ENCODE measurements at regions not wholly inside any gene's neighbourhood (a gene's known extent, or its start where the extent isn't known, plus 50 kb on each side); places are given as distances from the start of the nearest gene placed in this dataset.

- WGBS = 84% methylated on average over 5 of the region's 6 CpGs
- Histone ChIP-seq H3K4me1 (ENCODE audit: insufficient read depth, low read length) (peaks cover 8% of the 10 kb centered on the region; the same call in 1 of the 2 replicates), H3K4me3 (ENCODE audit: low read length) (no peak overlapping the region), H3K27ac (ENCODE audit: low read depth, low read length) (no peak overlapping the region), H3K9ac (ENCODE audit: low read depth, low read length) (no peak overlapping the region), H3K9me3 (ENCODE audit: insufficient read depth, low read depth, low read length) (no peaks in the 10 kb centered on the region), H3K27me3 (ENCODE audit: insufficient read depth, low read length) (no peaks in the 10 kb centered on the region), H3K36me3 (ENCODE audit: insufficient read depth, low read length) (no peaks in the 10 kb centered on the region)
Measured at GRCh38 chr4:12579172-12579571, 905.0 kb downstream of the RAB28 start.

DNA sequence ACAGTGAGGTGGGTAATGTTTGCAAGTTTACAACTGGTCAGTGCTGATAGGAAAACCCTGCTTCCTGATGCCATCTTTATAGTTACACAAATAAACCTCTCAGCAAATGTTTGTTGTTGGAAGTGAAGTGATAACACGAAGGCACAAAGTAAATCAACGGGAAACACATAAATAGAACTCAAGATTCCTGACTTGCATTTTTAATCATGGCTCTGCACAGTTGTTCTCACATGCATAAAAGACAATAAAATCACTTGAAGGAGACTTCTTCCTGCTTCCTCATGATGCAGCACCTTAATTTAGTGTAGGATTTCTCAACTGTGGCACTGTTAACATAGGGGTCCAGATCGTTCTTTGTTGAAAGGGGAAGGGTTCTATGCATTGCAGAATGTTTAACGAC, 907.7 kb downstream of the RAB28 start:
- Histone ChIP-seq H3K36me3 (ENCODE audit: insufficient read depth, low read length) (no peaks in the 10 kb centered on the region), H3K27ac (ENCODE audit: low read depth, low read length) (no peak overlapping the region), H3K27me3 (ENCODE audit: insufficient read depth, low read length) (no peaks in the 10 kb centered on the region), H3K9ac (ENCODE audit: low read depth, low read length) (no peak overlapping the region), H3K4me3 (ENCODE audit: low read length) (no peak overlapping the region), H3K4me1 (ENCODE audit: insufficient read depth, low read length) (peaks cover 11% of the 10 kb centered on the region; the same call in 1 of the 2 replicates), H3K9me3 (ENCODE audit: insufficient read depth, low read depth, low read length) (no peaks in the 10 kb centered on the region)
- WGBS = 97% methylated on average over 3 of the region's 4 CpGs

GRCh38 chr4:12573716-12574115, 910.4 kb downstream of the RAB28 start:
- H3K27ac ChIP-seq (ENCODE audit: low read depth, low read length) = no peak overlapping the region
- no peaks in the 10 kb centered on the region for H3K36me3 ChIP-seq (ENCODE audit: insufficient read depth, low read length)
- no peaks in the 10 kb centered on the region for H3K27me3 ChIP-seq (ENCODE audit: insufficient read depth, low read length)
- no peak overlapping the region for H3K4me3 ChIP-seq (ENCODE audit: low read length)
- H3K9me3 ChIP-seq (ENCODE audit: insufficient read depth, low read depth, low read length) = no peaks in the 10 kb centered on the region
- H3K4me1 ChIP-seq (ENCODE audit: insufficient read depth, low read length) = 0 out of 2 replicates have a peak, but pooled peaks cover 3% of the 10 kb centered on the region
- no peak overlapping the region for H3K9ac ChIP-seq (ENCODE audit: low read depth, low read length)

DNA sequence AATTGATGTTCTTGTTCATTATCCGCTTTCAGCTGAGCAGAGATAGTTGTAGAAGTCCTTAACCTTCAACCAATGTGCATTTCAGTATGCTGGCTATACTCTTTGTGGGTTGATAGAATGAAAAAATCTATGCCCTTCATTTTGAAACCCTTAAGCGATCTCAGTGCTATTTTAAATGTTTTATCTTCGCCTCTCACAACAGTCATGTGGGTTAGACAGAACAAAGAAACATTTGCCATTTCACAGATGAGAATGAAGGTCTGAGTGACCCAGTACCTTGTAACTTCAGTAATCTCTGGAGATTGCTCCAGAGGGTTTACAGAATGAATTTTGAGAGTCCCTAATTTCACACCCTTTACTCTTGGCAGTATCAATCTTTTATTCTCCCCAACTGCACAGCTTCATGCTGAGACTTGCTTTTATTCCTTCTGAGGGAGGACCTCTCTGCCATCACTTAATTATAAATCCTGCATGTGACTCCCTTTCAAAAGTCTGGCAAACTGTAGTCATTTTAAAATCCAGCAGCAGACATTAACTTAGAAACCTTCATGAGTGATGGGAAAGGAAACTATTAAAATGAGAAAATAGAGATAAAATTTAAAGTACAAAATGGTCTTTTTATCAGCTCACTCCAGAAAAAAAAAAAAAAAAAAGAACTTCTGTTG, 921.5 kb downstream of the RAB28 start:
- 95% methylated on average over 3 of the region's 3 CpGs for WGBS
- H3K36me3 ChIP-seq (ENCODE audit: insufficient read depth, low read length) = no peaks in the 10 kb centered on the region

GRCh38 chr4:12562021-12562420, 922.1 kb downstream of the RAB28 start:
- Histone ChIP-seq H3K36me3 (ENCODE audit: insufficient read depth, low read length) (no peaks in the 10 kb centered on the region), H3K4me3 (ENCODE audit: low read length) (no peak overlapping the region), H3K4me1 (ENCODE audit: insufficient read depth, low read length) (peaks cover 4% of the 10 kb centered on the region; the same call in 1 of the 2 replicates), H3K9me3 (ENCODE audit: insufficient read depth, low read depth, low read length) (no peaks in the 10 kb centered on the region), H3K27ac (ENCODE audit: low read depth, low read length) (no peak overlapping the region), H3K9ac (ENCODE audit: low read depth, low read length) (no peak overlapping the region), H3K27me3 (ENCODE audit: insufficient read depth, low read length) (no peaks in the 10 kb centered on the region)

More for the DNA sequence above, 921.5 kb downstream of the RAB28 start:
- H3K27ac ChIP-seq (ENCODE audit: low read depth, low read length) = no peak overlapping the region
- no peaks in the 10 kb centered on the region for H3K27me3 ChIP-seq (ENCODE audit: insufficient read depth, low read length)
- no peak overlapping the region for H3K4me3 ChIP-seq (ENCODE audit: low read length)
- H3K4me1 ChIP-seq (ENCODE audit: insufficient read depth, low read length) = peaks cover 4% of the 10 kb centered on the region; the same call in 1 of the 2 replicates
- no peaks in the 10 kb centered on the region for H3K9me3 ChIP-seq (ENCODE audit: insufficient read depth, low read depth, low read length)
- H3K9ac ChIP-seq (ENCODE audit: low read depth, low read length) = no peak overlapping the region

- Histone ChIP-seq H3K9me3 (ENCODE audit: insufficient read depth, low read depth, low read length) (0 out of 2 replicates have a peak, but pooled peaks cover 7% of the 10 kb centered on the region), H3K27me3 (ENCODE audit: insufficient read depth, low read length) (no peaks in the 10 kb centered on the region), H3K27ac (ENCODE audit: low read depth, low read length) (no peak overlapping the region), H3K36me3 (ENCODE audit: insufficient read depth, low read length) (no peaks in the 10 kb centered on the region), H3K4me1 (ENCODE audit: insufficient read depth, low read length) (no peaks in the 10 kb centered on the region), H3K9ac (ENCODE audit: low read depth, low read length) (no peak overlapping the region), H3K4me3 (ENCODE audit: low read length) (no peak overlapping the region)
- WGBS = 93% methylated on average over 4 of the region's 4 CpGs
Measured at GRCh38 chr4:12555011-12555410, 929.1 kb downstream of the RAB28 start.

DNA sequence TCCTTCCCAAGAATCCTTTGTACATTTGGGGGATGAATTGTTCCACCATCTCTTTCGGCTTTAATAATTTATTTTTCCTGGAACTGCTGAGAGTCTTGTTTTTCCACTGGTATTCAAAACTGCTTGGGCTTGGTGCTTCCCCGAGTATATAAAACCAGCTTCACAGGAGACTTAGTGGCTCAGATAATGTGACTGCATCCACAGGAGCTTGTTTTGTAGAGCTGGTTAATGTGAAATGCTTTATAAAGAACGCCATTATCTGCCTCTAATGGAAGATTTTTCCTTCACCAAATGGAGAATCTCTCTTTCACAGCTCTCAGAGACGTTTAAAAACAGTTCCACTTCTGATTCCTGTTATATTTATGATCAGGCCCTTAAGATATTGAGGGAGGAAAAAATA, 935.5 kb downstream of the RAB28 start:
- no peak overlapping the region for H3K4me3 ChIP-seq (ENCODE audit: low read length)
- no peak overlapping the region for H3K27ac ChIP-seq (ENCODE audit: low read depth, low read length)
- H3K9me3 ChIP-seq (ENCODE audit: insufficient read depth, low read depth, low read length) = 0 out of 2 replicates have a peak, but pooled peaks cover 7% of the 10 kb centered on the region
- H3K9ac ChIP-seq (ENCODE audit: low read depth, low read length) = no peak overlapping the region
- H3K36me3 ChIP-seq (ENCODE audit: insufficient read depth, low read length) = no peaks in the 10 kb centered on the region
- WGBS = 75% methylated on average over 4 of the region's 4 CpGs
- H3K4me1 ChIP-seq (ENCODE audit: insufficient read depth, low read length) = no peaks in the 10 kb centered on the region; the same call in 1 of the 2 replicates
- no peaks in the 10 kb centered on the region for H3K27me3 ChIP-seq (ENCODE audit: insufficient read depth, low read length)

- Histone ChIP-seq H3K9ac (ENCODE audit: low read depth, low read length) (no peak overlapping the region), H3K4me3 (ENCODE audit: low read length) (no peak overlapping the region), H3K9me3 (ENCODE audit: insufficient read depth, low read depth, low read length) (0 out of 2 replicates have a peak, but pooled peaks cover 3% of the 10 kb centered on the region), H3K27me3 (ENCODE audit: insufficient read depth, low read length) (no peaks in the 10 kb centered on the region), H3K27ac (ENCODE audit: low read depth, low read length) (no peak overlapping the region), H3K36me3 (ENCODE audit: insufficient read depth, low read length) (no peaks in the 10 kb centered on the region), H3K4me1 (ENCODE audit: insufficient read depth, low read length) (no peaks in the 10 kb centered on the region; the same call in 1 of the 2 replicates)
- 58% methylated on average over 1 of the region's 1 CpG for WGBS
Measured at GRCh38 chr4:12545812-12546211, 938.3 kb downstream of the RAB28 start.

DNA sequence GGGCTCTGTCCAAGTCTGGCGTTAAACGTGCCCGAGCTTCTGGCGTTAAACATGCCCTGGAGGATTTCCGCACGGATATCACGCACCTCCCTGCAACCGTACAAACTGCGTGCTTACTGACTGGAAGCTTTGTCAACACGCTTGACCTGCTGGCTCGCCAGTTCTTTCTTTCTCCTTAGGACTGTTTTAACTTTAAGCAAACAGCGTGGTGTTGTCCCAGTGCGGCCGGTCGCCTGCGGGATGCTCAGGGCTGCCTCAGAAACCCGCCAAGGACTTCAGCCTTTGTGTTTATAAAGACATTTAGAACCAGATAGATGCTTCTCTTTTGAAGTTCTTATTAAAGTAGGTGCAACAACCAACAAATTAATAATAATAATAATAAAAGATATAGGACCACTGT, 946.0 kb downstream of the RAB28 start:
- Histone ChIP-seq H3K27ac (ENCODE audit: low read depth, low read length) (no peak overlapping the region), H3K36me3 (ENCODE audit: insufficient read depth, low read length) (no peaks in the 10 kb centered on the region), H3K9ac (ENCODE audit: low read depth, low read length) (no peak overlapping the region), H3K4me3 (ENCODE audit: low read length) (no peak overlapping the region), H3K4me1 (ENCODE audit: insufficient read depth, low read length) (no peaks in the 10 kb centered on the region), H3K9me3 (ENCODE audit: insufficient read depth, low read depth, low read length) (no peaks in the 10 kb centered on the region), H3K27me3 (ENCODE audit: insufficient read depth, low read length) (no peaks in the 10 kb centered on the region)
- WGBS = 95% methylated on average over 17 of the region's 17 CpGs

- WGBS = no CpG with 5 or more reads among the region's 1 CpG
- H3K9ac ChIP-seq (ENCODE audit: low read depth, low read length) = no peak overlapping the region
- H3K36me3 ChIP-seq (ENCODE audit: insufficient read depth, low read length) = no peaks in the 10 kb centered on the region
- H3K9me3 ChIP-seq (ENCODE audit: insufficient read depth, low read depth, low read length) = no peaks in the 10 kb centered on the region
- H3K27ac ChIP-seq (ENCODE audit: low read depth, low read length) = no peak overlapping the region
- H3K27me3 ChIP-seq (ENCODE audit: insufficient read depth, low read length) = no peaks in the 10 kb centered on the region
- no peaks in the 10 kb centered on the region for H3K4me1 ChIP-seq (ENCODE audit: insufficient read depth, low read length)
- no peak overlapping the region for H3K4me3 ChIP-seq (ENCODE audit: low read length)
Measured at GRCh38 chr4:12534684-12535083, 949.5 kb downstream of the RAB28 start.

- H3K9me3 ChIP-seq (ENCODE audit: insufficient read depth, low read depth, low read length) = peaks cover 5% of the 10 kb centered on the region
- H3K36me3 ChIP-seq (ENCODE audit: insufficient read depth, low read length) = no peaks in the 10 kb centered on the region
- H3K27me3 ChIP-seq (ENCODE audit: insufficient read depth, low read length) = no peaks in the 10 kb centered on the region
- H3K27ac ChIP-seq (ENCODE audit: low read depth, low read length) = no peak overlapping the region
- no peaks in the 10 kb centered on the region for H3K4me1 ChIP-seq (ENCODE audit: insufficient read depth, low read length)
- H3K4me3 ChIP-seq (ENCODE audit: low read length) = no peak overlapping the region
- H3K9ac ChIP-seq (ENCODE audit: low read depth, low read length) = no peak overlapping the region
Measured at GRCh38 chr4:12519426-12519825, 964.7 kb downstream of the RAB28 start.
